ENCODE measurements at regions not wholly inside any gene's neighbourhood (a gene's known extent, or its start where the extent isn't known, plus 50 kb on each side); places are given as distances from the start of the nearest gene placed in this dataset.

DNA sequence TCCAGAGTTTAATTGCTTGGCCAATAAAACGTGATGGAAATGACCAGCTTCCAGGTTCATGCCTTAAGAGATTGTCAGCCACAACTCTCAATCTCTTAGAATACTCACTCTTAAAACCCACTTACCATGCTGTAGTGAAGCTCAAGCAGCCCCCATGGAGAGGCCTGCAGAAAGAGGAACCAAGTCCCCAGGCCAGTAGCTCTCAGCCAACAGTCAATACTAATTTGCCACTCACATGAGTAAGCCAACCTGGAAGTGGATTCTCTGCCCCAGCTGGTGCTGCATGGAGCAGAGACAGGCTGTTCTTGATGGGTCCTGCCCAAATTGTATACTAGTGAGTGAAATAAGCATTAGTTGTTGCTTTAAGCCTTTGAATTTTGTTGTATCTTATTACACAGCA, 155.9 kb downstream of the OXSM start:
- TF ChIP-seq, protein P1, sequence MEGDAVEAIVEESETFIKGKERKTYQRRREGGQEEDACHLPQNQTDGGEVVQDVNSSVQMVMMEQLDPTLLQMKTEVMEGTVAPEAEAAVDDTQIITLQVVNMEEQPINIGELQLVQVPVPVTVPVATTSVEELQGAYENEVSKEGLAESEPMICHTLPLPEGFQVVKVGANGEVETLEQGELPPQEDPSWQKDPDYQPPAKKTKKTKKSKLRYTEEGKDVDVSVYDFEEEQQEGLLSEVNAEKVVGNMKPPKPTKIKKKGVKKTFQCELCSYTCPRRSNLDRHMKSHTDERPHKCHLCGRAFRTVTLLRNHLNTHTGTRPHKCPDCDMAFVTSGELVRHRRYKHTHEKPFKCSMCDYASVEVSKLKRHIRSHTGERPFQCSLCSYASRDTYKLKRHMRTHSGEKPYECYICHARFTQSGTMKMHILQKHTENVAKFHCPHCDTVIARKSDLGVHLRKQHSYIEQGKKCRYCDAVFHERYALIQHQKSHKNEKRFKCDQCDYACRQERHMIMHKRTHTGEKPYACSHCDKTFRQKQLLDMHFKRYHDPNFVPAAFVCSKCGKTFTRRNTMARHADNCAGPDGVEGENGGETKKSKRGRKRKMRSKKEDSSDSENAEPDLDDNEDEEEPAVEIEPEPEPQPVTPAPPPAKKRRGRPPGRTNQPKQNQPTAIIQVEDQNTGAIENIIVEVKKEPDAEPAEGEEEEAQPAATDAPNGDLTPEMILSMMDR (IDR thresholded peaks at IDR 0.05; ENCODE audit: borderline replicate concordance, extremely low read depth, low read length, poor library complexity, severe bottlenecking), result no peak
- TF ChIP-seq EZH2 (IDR thresholded peaks at IDR 0.05; ENCODE audit: borderline replicate concordance, low read depth, low read length, severe bottlenecking), result no peak

All from DND-41 (cell line).